ENCODE measurements at regions not wholly inside any gene's neighbourhood (a gene's known extent, or its start where the extent isn't known, plus 50 kb on each side); places are given as distances from the start of the nearest gene placed in this dataset.
"Not testable (repeated sequence)": the region's sequence is repeated elsewhere in the genome, so short reads cannot be mapped to it uniquely, and the experiment has no call there.

- DNase-seq, result peak; percentile 74
- peaks cover 3% of the 10 kb centered on the region for H3K27me3 Mint-ChIP-seq (ENCODE audit: insufficient read depth)
- H3K9ac ChIP-seq (ENCODE audit: extremely low read depth, low read length, poor library complexity, severe bottlenecking), result no peak overlapping the region
- no peaks in the 10 kb centered on the region for H3K4me1 ChIP-seq (ENCODE audit: control insufficient read depth, insufficient read depth, low read length)
- H3K4me3 Mint-ChIP-seq, result no peak overlapping the region
- no peaks in the 10 kb centered on the region for H3K27me3 ChIP-seq (ENCODE audit: control insufficient read depth, insufficient read depth, low read length, poor library complexity, severe bottlenecking)
- peak overlapping the region; percentile 78 for H3K27ac ChIP-seq (ENCODE audit: low read depth, low read length)
- peaks cover 9% of the 10 kb centered on the region for H3K4me1 Mint-ChIP-seq
- no peaks in the 10 kb centered on the region for H3K9me3 ChIP-seq (ENCODE audit: control insufficient read depth, low read length)
- H3K4me3 ChIP-seq (ENCODE audit: low read length), result no peak overlapping the region
- H3K36me3 ChIP-seq (ENCODE audit: control insufficient read depth, insufficient read depth, low read length), result no peaks in the 10 kb centered on the region
- TF ChIP-seq, protein P1, sequence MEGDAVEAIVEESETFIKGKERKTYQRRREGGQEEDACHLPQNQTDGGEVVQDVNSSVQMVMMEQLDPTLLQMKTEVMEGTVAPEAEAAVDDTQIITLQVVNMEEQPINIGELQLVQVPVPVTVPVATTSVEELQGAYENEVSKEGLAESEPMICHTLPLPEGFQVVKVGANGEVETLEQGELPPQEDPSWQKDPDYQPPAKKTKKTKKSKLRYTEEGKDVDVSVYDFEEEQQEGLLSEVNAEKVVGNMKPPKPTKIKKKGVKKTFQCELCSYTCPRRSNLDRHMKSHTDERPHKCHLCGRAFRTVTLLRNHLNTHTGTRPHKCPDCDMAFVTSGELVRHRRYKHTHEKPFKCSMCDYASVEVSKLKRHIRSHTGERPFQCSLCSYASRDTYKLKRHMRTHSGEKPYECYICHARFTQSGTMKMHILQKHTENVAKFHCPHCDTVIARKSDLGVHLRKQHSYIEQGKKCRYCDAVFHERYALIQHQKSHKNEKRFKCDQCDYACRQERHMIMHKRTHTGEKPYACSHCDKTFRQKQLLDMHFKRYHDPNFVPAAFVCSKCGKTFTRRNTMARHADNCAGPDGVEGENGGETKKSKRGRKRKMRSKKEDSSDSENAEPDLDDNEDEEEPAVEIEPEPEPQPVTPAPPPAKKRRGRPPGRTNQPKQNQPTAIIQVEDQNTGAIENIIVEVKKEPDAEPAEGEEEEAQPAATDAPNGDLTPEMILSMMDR (conservative IDR thresholded peaks at IDR 0.05), result no peak
- H3K36me3 Mint-ChIP-seq (ENCODE audit: low read depth), result no peaks in the 10 kb centered on the region
- no peak overlapping the region for H3K27ac Mint-ChIP-seq
- whole genome bisulfite sequencing, 2 experiments (ENCODE audit: insufficient coverage in 1 of 2, insufficient read length in 1 of 2), result 43 to 59% methylated on average over 1 to 3 of the region's 3 CpGs
- peaks cover 9% of the 10 kb centered on the region for H3K9me3 Mint-ChIP-seq
Observed at GRCh38 chr2:11896386-11896785, 150.0 kb downstream of the LPIN1 start.

- no peak overlapping the region for H3K4me3 ChIP-seq (ENCODE audit: low read length)
- Mint-ChIP-seq H3K9me3 (peaks cover 9% of the 10 kb centered on the region), H3K27ac (no peak overlapping the region), H3K4me3 (no peak overlapping the region), H3K36me3 (ENCODE audit: low read depth) (no peaks in the 10 kb centered on the region), H3K27me3 (ENCODE audit: insufficient read depth) (peaks cover 3% of the 10 kb centered on the region), H3K4me1 (peaks cover 9% of the 10 kb centered on the region)
- H3K9ac ChIP-seq (ENCODE audit: extremely low read depth, low read length, poor library complexity, severe bottlenecking), result no peak overlapping the region
- H3K36me3 ChIP-seq (ENCODE audit: control insufficient read depth, insufficient read depth, low read length), result no peaks in the 10 kb centered on the region
- DNase-seq, result no peak
- H3K27me3 ChIP-seq (ENCODE audit: control insufficient read depth, insufficient read depth, low read length, poor library complexity, severe bottlenecking), result no peaks in the 10 kb centered on the region
- WGBS, 2 experiments (ENCODE audit: insufficient coverage in 1 of 2, insufficient read length in 1 of 2), result 98 to 100% methylated on average over 1 to 3 of the region's 3 CpGs
- no peaks in the 10 kb centered on the region for H3K9me3 ChIP-seq (ENCODE audit: control insufficient read depth, low read length)
- H3K27ac ChIP-seq (ENCODE audit: low read depth, low read length), result no peak overlapping the region
- TF ChIP-seq, protein P1 (conservative IDR thresholded peaks at IDR 0.05), result no peak
- H3K4me1 ChIP-seq (ENCODE audit: control insufficient read depth, insufficient read depth, low read length), result no peaks in the 10 kb centered on the region
Observed at GRCh38 chr2:11898576-11898975, 152.1 kb downstream of the LPIN1 start.

DNA sequence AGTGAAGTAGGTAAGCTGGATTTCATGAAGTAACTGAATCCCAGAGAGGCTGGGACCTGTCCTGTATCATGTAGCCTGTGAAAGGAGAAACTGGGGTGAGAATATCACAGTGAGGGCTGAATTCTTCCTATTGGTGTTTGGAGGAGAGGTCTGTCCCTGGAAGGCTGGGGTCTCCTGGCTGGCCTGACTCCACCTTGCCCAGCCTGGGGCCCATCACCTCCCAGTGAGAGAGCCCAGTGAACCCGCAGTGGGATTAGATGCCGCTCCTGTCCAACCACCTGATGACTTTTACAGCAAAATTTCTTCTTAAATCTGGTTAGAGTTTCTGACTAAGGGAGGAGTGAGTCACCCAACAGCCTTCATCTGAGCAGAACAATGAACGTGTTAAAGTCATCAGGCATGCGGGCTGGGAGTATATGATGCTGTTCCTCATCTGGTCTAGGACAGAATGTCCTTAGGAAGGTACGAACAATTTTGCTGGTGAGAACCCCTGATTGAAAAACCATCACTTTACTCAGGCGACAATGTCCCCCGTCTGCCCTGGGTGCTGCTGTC is 152.9 kb downstream of the LPIN1 start:
- Histone ChIP-seq H3K27me3 (ENCODE audit: control insufficient read depth, insufficient read depth, low read length, poor library complexity, severe bottlenecking) (no peaks in the 10 kb centered on the region), H3K27ac (ENCODE audit: low read depth, low read length) (no peak overlapping the region), H3K4me1 (ENCODE audit: control insufficient read depth, insufficient read depth, low read length) (no peaks in the 10 kb centered on the region), H3K4me3 (ENCODE audit: low read length) (no peak overlapping the region), H3K9me3 (ENCODE audit: control insufficient read depth, low read length) (no peaks in the 10 kb centered on the region), H3K36me3 (ENCODE audit: control insufficient read depth, insufficient read depth, low read length) (no peaks in the 10 kb centered on the region), H3K9ac (ENCODE audit: extremely low read depth, low read length, poor library complexity, severe bottlenecking) (no peak overlapping the region)
- TF ChIP-seq, protein P1 (conservative IDR thresholded peaks at IDR 0.05), result no peak
- DNase-seq, result no peak
- peaks cover 3% of the 10 kb centered on the region for H3K27me3 Mint-ChIP-seq (ENCODE audit: insufficient read depth)
- H3K27ac Mint-ChIP-seq, result no peak overlapping the region
- WGBS, 2 experiments (ENCODE audit: insufficient coverage in 1 of 2, insufficient read length in 1 of 2), result 92 to 96% methylated on average over 4 to 7 of the region's 7 CpGs
- H3K4me1 Mint-ChIP-seq, result peaks cover 9% of the 10 kb centered on the region
- peaks cover 2% of the 10 kb centered on the region for H3K9me3 Mint-ChIP-seq
- H3K4me3 Mint-ChIP-seq, result no peak overlapping the region
- no peaks in the 10 kb centered on the region for H3K36me3 Mint-ChIP-seq (ENCODE audit: low read depth)

DNA sequence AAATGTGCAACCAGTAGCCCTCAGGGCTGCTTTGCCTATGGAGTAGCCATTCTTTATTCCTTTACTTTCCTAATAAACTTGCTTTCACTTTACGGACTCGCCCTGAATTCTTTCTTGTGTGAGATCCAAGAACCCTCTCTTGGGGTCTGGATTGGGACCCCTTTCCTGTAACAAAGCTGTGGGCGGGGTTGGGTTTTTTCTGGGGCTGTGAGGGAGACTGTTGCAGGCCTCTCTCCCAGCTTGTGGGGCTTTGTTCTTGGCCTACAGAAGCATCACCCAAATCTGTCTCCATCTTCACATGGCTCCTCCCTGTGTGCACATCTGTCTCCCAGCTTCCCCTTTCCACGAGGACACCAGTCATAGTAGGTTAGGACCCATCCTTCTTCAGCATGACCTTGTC is 154.5 kb downstream of the LPIN1 start:
- H3K27me3 ChIP-seq (ENCODE audit: control insufficient read depth, insufficient read depth, low read length, poor library complexity, severe bottlenecking); H3K9ac ChIP-seq (ENCODE audit: extremely low read depth, low read length, poor library complexity, severe bottlenecking); H3K27me3 Mint-ChIP-seq (ENCODE audit: insufficient read depth); H3K4me1 Mint-ChIP-seq; H3K27ac ChIP-seq (ENCODE audit: low read depth, low read length); H3K36me3 ChIP-seq (ENCODE audit: control insufficient read depth, insufficient read depth, low read length); H3K9me3 ChIP-seq (ENCODE audit: control insufficient read depth, low read length); H3K36me3 Mint-ChIP-seq (ENCODE audit: low read depth); H3K4me1 ChIP-seq (ENCODE audit: control insufficient read depth, insufficient read depth, low read length); H3K4me3 Mint-ChIP-seq; DNase-seq; H3K27ac Mint-ChIP-seq; H3K4me3 ChIP-seq (ENCODE audit: low read length); H3K9me3 Mint-ChIP-seq: not testable (repeated sequence)
- WGBS, 2 experiments (ENCODE audit: insufficient coverage in 1 of 2, insufficient read length in 1 of 2), result 93% methylated on average over 4 of the region's 4 CpGs; no CpG with 5 or more reads in 1 of the 2 experiments

All from endodermal cell (in vitro differentiated cells).